B cell (primary cell): ENCODE measurements at regions not wholly inside any gene's neighbourhood (a gene's known extent, or its start where the extent isn't known, plus 50 kb on each side); places are given as distances from the start of the nearest gene placed in this dataset.

ENCODE experiments used
- ATAC-seq: fragments of 200-7000 bp; cut with Tn5 transposase; one replicate; pipeline ENCODE4 v1.10.0; 2021; ENCODE audit warnings: low read depth, mild to moderate bottlenecking, moderate number of reproducible peaks, moderate library complexity
- CTCF ChIA-PET: fragments of 350-600 bp; sonication (Branson Sonifier 250); formaldehyde crosslinking; loops from one replicate; lab custom pipeline; 2021; ENCODE audit warnings: antibody characterized with exemption, inconsistent platforms; lab: Charles Lee
- POLR2A ChIA-PET: fragments of 350-600 bp; sonication (Branson Sonifier 250); formaldehyde crosslinking; loops from one replicate; lab custom pipeline; 2021; ENCODE audit warnings: antibody characterized with exemption; lab: Charles Lee
- DNase-seq: peaks from one replicate; pipeline ENCODE4 v3.0.0; 2013
- H2AFZ ChIP-seq: 2 replicates; pipeline ENCODE4 v1.6.1; 2012; ENCODE audit warnings: mild to moderate bottlenecking, low read depth, low read length; ENCODE audit not compliant: insufficient read depth, poor library complexity, severe bottlenecking
- H3K27ac ChIP-seq, 2 donors: 1 replicate in 1 of 2; 2 replicates in 1 of 2; pipeline ENCODE4 v1.5.1; 2012 to 2013; ENCODE audit warnings: low read length in 2 of 2, mild to moderate bottlenecking in 2 of 2, moderate library complexity in 1 of 2
- H3K27me3 ChIP-seq, 4 experiments: fragments of 200-600 bp in 1 of 4; sonication (generic) in 1 of 4; replicated peaks in 1 of 4; 1 replicate in 2 of 4; 2 replicates in 2 of 4; pipeline versions ENCODE4 v1.6.1 to v1.7.0; 2013 to 2016; ENCODE audit warnings: low read length in 3 of 4, mild to moderate bottlenecking in 2 of 4, mixed read lengths in 1 of 4, moderate library complexity in 1 of 4; ENCODE audit not compliant: insufficient read depth in 4 of 4, control insufficient read depth in 3 of 4; ENCODE audit errors: control extremely low read depth in 1 of 4
- H3K36me3 ChIP-seq, 2 experiments: replicated peaks in 1 of 2; 1 replicate in 1 of 2; 2 replicates in 1 of 2; pipeline versions ENCODE4 v1.6.1 to v1.7.1; 2013; ENCODE audit warnings: low read length in 1 of 2; ENCODE audit not compliant: insufficient read depth in 2 of 2, control insufficient read depth in 1 of 2; ENCODE audit errors: control extremely low read depth in 1 of 2, extremely low read depth in 1 of 2
- H3K4me1 ChIP-seq, 2 donors: fragments of 200-600 bp in 1 of 2; sonication (generic) in 1 of 2; 1 replicate in 1 of 2; 2 replicates in 1 of 2; pipeline versions ENCODE4 v1.5.1 to v1.6.1; 2013 to 2017; ENCODE audit warnings: low read length in 2 of 2; ENCODE audit not compliant: control insufficient read depth in 2 of 2, insufficient read depth in 2 of 2
- H3K4me2 ChIP-seq: replicated peaks from 2 replicates; pipeline ENCODE3; 2012; ENCODE audit warnings: mild to moderate bottlenecking, low read depth, low read length; ENCODE audit not compliant: poor library complexity, severe bottlenecking
- H3K4me3 ChIP-seq, 5 experiments: fragments of 200-600 bp in 1 of 5; sonication (generic) in 1 of 5; 1 replicate in 3 of 5; 2 replicates in 2 of 5; pipeline versions ENCODE4 v1.5.1 to v1.7.0; 2011 to 2016; ENCODE audit warnings: low read length in 4 of 5, mild to moderate bottlenecking in 4 of 5, low read depth in 2 of 5, control low read depth in 1 of 5, moderate library complexity in 1 of 5; ENCODE audit not compliant: insufficient read depth in 1 of 5; ENCODE audit errors: control extremely low read depth in 1 of 5, extremely low read depth in 1 of 5
- H3K79me2 ChIP-seq: fragments of 200-600 bp; sonication (generic); one replicate; pipeline ENCODE4 v1.6.0; 2016; ENCODE audit warnings: low read length; ENCODE audit not compliant: control insufficient read depth, insufficient read depth
- H3K9ac ChIP-seq: fragments of 200-600 bp; sonication (generic); 2 replicates; pipeline ENCODE4 v1.6.1; 2017; ENCODE audit warnings: mild to moderate bottlenecking, low read length, moderate library complexity
- H3K9me3 ChIP-seq, 3 donors: one replicate each; pipeline versions ENCODE4 v1.6.1 to v1.7.1; 2013; ENCODE audit warnings: low read length in 2 of 3; ENCODE audit not compliant: control insufficient read depth in 2 of 3, insufficient read depth in 1 of 3; ENCODE audit errors: control extremely low read depth in 1 of 3
- H4K20me1 ChIP-seq: 2 replicates; pipeline ENCODE4 v1.6.0; 2012; ENCODE audit warnings: mild to moderate bottlenecking, low read length; ENCODE audit not compliant: insufficient read depth, control insufficient read depth, poor library complexity, severe bottlenecking
- H3K27ac Mint-ChIP-seq: one replicate; pipeline ENCODE4 v1.8.0; 2021; ENCODE audit warnings: mixed read lengths
- H3K27me3 Mint-ChIP-seq: one replicate; pipeline ENCODE4 v1.8.0; 2021; ENCODE audit warnings: mixed read lengths
- H3K4me1 Mint-ChIP-seq: one replicate; pipeline ENCODE4 v1.8.0; 2021; ENCODE audit warnings: mixed read lengths
- H3K4me3 Mint-ChIP-seq: one replicate; pipeline ENCODE4 v1.8.0; 2021; ENCODE audit warnings: mixed read lengths
- H3K9me3 Mint-ChIP-seq: one replicate; pipeline ENCODE4 v1.8.0; 2022; ENCODE audit warnings: mixed read lengths; ENCODE audit not compliant: insufficient read depth
- EZH2 ChIP-seq: IDR thresholded peaks from 2 replicates; pipeline ENCODE4 v1.6.1; 2012; ENCODE audit warnings: borderline replicate concordance, low read depth, mild to moderate bottlenecking, moderate library complexity, low read length; ENCODE audit not compliant: insufficient read depth, poor library complexity, severe bottlenecking
- WGBS: methylation state at CpG from one replicate; pipeline ENCODE4 v1.1.5; 2013; ENCODE audit warnings: missing lambda C conversion rate; ENCODE audit not compliant: insufficient coverage; 5-methylcytosine and 5-hydroxymethylcytosine counted together
- intact Hi-C: fragments of 100-400 bp; cut with micrococcal nuclease; formaldehyde crosslinking; loops from one replicate; pipeline ENCODE4 v1.10.0; 2022
- TF ChIP-seq, protein P1 (sequence below): fragments of 200-600 bp; IDR thresholded peaks from one replicate; pipeline ENCODE4 v1.8.0; 2022; ENCODE audit warnings: antibody characterized with exemption, mild to moderate bottlenecking

DNA sequence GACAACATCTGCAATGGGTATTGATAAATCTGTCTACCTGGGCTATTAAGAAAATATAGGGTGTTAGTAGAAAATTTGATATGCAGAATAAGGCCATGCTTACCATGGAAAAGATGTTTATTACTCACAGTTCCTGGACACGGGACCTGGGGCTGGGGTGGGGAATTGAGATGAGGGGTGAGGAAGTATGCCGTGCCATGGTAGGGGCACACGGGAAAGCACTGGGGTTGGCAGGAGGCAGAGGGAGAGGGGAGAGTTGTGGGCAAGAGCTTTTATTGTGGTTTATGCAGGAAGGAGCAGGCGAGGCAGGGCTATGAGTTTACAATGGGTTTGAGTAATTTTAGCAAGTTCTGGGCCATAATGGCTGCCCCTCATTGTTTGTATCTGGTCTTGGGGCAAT lies 493.8 kb downstream of the SIPA1L2 start:
- Histone ChIP-seq H4K20me1 (no peaks in the 10 kb centered on the region), H3K9me3 (peaks cover 0 to 7% (median 5%) of the 10 kb centered on the region in 3 donors), H3K4me1 (no peaks in the 10 kb centered on the region), H3K36me3 (no peaks in the 10 kb centered on the region), H3K4me2 (no peak overlapping the region), H2AFZ (no peak overlapping the region), H3K27ac (no peak overlapping the region), H3K79me2 (no peaks in the 10 kb centered on the region), H3K9ac (no peak overlapping the region), H3K4me3 (no peak overlapping the region), H3K27me3 (no peaks in the 10 kb centered on the region)
- no peak for DNase-seq
- Mint-ChIP-seq H3K4me1 (no peaks in the 10 kb centered on the region), H3K4me3 (no peak overlapping the region), H3K27me3 (no peaks in the 10 kb centered on the region), H3K9me3 (peaks cover under 1% of the 10 kb centered on the region), H3K27ac (no peak overlapping the region)
- POLR2A ChIA-PET: no interaction called here
- 80% methylated on average over 4 of the region's 4 CpGs for WGBS
- CTCF ChIA-PET: no interaction called here
- intact Hi-C loops: no loop called here
- ATAC-seq: no peak
- TF ChIP-seq, protein P1, sequence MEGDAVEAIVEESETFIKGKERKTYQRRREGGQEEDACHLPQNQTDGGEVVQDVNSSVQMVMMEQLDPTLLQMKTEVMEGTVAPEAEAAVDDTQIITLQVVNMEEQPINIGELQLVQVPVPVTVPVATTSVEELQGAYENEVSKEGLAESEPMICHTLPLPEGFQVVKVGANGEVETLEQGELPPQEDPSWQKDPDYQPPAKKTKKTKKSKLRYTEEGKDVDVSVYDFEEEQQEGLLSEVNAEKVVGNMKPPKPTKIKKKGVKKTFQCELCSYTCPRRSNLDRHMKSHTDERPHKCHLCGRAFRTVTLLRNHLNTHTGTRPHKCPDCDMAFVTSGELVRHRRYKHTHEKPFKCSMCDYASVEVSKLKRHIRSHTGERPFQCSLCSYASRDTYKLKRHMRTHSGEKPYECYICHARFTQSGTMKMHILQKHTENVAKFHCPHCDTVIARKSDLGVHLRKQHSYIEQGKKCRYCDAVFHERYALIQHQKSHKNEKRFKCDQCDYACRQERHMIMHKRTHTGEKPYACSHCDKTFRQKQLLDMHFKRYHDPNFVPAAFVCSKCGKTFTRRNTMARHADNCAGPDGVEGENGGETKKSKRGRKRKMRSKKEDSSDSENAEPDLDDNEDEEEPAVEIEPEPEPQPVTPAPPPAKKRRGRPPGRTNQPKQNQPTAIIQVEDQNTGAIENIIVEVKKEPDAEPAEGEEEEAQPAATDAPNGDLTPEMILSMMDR: no peak
- TF ChIP-seq EZH2: no peak

- Histone ChIP-seq H3K79me2 (no peaks in the 10 kb centered on the region), H3K36me3 (no peaks in the 10 kb centered on the region), H2AFZ (no peak overlapping the region), H3K27ac (no peak overlapping the region), H3K4me3 (no peak overlapping the region), H3K4me1 (no peaks in the 10 kb centered on the region), H3K27me3 (peaks cover 0 to 5% (median 1%) of the 10 kb centered on the region in 4 experiments), H3K9me3 (peaks cover 0 to 3% (median 0%) of the 10 kb centered on the region in 3 donors), H3K4me2 (no peak overlapping the region), H3K9ac (no peak overlapping the region), H4K20me1 (no peaks in the 10 kb centered on the region)
- WGBS: no CpG with 5 or more reads among the region's 2 CpGs
- H3K27ac Mint-ChIP-seq: no peak overlapping the region
- TF ChIP-seq EZH2: no peak
- TF ChIP-seq, protein P1: no peak
- intact Hi-C loops: no loop called here
- H3K27me3 Mint-ChIP-seq: peaks cover 7% of the 10 kb centered on the region
- ChIA-PET POLR2A (no interaction called here), CTCF (no interaction called here)
- H3K4me1 Mint-ChIP-seq: no peaks in the 10 kb centered on the region
- no peak for DNase-seq
- H3K4me3 Mint-ChIP-seq: no peak overlapping the region
- H3K9me3 Mint-ChIP-seq: peaks cover 2% of the 10 kb centered on the region
- no peak for ATAC-seq
Observed at GRCh38 chr1:232134365-232134764, 495.6 kb downstream of the SIPA1L2 start.
